GM18508 (cell line): ENCODE measurements at regions not wholly inside any gene's neighbourhood (a gene's known extent, or its start where the extent isn't known, plus 50 kb on each side); places are given as distances from the start of the nearest gene placed in this dataset.

Experiments
- ATAC-seq: cut with Tn5 transposase; IDR thresholded peaks from one replicate; pipeline ENCODE4 v1.9.1; 2021; ENCODE audit warnings: moderate number of reproducible peaks; ENCODE audit not compliant: insufficient read depth, unreplicated experiment

- ATAC-seq, result no peak
Observed at GRCh38 chr2:111653103-111653624, 230.8 kb downstream of the ANAPC1 start.

GRCh38 chr2:111653913-111654312, 230.1 kb downstream of the ANAPC1 start:
- ATAC-seq, result no peak

GRCh38 chr2:111654829-111655228, 229.2 kb downstream of the ANAPC1 start:
- ATAC-seq, result no peak

DNA sequence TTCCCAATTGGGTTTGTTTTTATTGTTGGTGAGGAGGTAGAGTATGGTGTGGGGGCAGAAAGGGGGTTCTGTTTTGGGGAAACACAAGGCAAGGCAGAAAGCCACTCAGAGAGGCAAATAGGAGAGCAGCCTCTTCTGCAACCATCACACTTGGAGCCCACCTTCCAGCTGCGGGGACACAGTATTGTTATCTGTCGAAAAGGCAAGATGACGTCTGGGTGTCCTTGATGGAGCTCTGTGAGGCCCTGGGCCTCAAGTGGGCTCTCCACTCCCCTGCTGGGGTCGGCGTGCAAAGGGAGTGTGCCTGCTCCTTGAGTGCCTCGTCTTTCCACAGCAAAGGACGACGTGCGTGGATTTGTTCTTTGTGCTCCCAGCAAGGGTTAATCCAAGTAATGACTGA, 227.6 kb downstream of the ANAPC1 start:
- ATAC-seq, result no peak

DNA sequence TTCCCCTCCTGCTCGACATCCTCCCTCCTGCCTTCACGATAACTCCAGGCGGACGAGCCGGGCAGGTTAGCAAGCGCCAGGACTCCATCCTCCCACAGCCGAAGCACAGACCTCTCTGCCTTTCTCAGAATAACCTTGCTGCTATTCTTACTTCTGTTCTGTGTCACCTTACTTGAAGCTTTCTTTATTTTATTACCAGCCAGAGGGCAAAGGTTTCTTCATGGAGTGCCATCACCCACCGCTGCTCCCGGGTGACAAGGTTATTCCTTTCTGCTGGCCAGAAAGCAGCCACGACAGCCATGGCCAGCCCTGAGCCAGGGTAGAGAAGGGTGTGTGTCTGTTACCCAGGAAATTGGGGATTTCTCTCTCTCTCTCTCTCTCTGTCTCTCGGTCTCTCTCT, 227.1 kb downstream of the ANAPC1 start:
- no peak for ATAC-seq

GRCh38 chr2:111657351-111657975, 226.5 kb downstream of the ANAPC1 start:
- ATAC-seq, result no peak

GRCh38 chr2:111659361-111660333, 224.3 kb downstream of the ANAPC1 start:
- no peak for ATAC-seq

DNA sequence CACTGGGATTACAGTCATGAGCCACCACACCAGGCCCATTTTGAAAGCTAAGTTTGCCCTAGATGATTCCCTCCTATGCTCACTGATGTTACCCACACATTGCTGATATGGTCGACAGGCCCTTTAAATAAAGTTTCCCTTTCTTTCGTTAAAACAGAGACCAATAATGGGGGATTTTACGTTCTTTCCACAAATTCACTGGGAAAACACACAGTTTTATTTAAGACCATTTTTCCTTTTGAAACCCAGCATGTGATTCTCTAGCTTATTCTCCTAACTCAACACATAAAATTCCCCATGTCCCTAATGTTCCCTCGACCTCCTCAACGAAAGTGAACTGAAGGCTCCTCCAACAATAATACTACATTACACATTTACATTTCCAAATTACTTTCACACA, 223.2 kb downstream of the ANAPC1 start:
- no peak for ATAC-seq

- no peak for ATAC-seq
Observed at GRCh38 chr2:111661286-111661940, 222.6 kb downstream of the ANAPC1 start.

DNA sequence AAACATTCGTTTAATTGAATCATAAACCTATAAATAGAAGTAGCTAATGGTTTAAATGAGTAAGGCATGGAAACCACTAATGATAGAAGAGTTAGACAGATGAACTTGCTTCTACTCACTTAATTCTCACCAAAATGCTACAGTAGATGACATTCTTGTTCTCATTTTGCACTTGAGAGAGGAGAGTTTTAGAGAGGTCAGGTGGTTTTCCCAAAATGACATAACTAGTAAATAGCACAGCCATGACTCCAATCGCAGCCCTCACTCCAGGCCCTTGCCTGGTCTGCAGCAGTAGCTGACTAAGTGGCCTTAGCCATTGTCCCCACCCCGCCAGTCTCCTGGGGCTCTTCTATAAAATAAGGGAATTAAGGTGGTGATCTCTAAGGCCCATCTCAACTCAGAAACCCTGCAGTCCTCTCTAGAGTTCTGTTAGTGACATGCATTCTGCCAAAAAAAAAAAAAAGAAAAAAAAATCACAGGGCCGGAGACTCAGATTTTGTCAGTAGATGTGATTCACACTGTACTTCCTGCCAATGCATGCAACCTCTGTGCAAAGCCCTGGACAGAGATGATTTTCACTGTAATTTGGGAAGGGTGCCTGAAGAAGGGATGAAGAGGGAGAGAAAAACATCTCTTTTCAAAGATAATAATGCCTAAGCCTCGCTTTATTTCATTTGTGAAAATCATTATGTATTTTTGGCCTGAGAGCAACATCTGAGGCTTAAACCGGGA, 221.8 kb downstream of the ANAPC1 start:
- no peak for ATAC-seq

DNA sequence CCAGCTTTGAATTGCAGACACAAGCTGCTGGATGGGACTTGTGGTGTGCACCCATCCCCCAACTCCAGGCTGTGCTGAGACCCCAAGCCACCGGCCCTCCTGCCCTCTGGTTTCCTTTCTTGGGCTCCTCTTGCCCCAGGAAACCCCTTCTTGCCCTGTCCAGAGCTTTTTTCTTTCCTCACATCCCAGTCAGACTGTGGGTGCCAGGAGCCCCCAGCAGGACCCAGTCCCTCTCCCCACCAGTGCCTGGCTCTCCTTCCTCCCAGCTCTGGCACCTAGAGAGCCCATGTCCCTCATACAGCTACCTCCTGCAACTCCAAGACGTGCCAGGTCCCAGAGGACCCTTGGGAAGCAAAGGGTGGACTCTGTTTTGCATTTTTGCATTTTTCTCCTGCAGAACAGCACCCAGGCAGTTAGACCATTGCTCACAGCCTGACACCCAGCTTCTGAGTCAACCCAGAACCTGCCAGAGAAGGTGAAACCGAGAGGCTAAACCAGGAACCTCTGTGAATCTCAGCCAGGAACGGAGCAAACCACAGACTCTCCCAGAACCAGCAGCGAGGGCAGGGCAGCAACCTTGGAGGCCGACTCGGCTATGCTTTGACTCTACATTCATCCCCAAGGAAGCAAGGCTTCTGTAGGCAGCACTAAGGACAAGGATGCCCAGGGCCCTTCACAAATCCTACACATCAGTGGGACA, 221.1 kb downstream of the ANAPC1 start:
- ATAC-seq, result no peak

DNA sequence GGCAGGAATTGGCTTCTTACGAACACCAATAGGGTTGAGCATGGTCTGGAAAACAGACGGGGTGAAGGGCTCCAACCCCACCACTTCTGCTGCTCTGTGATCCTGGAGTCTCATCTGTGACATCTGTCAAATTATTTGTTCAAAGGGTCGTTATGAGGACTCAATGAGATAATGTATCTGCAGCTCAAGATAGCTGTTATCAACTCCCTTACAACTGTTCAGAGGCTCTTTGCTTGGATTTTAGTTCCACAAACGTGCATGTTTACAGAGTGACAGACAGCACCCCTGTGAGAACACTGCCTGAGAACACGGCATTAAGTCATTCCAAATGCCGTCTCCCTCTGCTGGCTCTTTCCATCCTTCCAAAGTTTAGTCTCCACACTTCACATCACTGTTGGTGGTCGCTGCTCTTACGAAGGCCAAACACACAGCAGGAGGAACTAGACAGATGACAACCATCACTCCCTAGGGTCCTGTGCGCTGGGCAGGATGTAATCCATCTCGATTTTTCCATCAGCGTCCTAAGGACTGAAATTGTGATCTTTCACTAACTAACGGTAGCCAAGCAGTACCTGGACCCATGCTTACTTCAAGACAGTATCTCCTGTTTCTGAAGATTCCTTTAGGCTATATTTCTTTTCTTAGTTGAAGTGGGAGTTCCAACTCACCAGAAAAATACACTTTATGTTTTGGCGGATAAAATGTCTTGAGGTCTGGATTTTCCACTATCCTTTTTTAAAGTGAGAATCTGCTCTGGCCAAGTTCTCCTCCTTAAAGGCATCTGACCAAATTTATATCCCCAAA, 220.3 kb downstream of the ANAPC1 start:
- no peak for ATAC-seq

GRCh38 chr2:111664275-111664850, 219.6 kb downstream of the ANAPC1 start:
- no peak for ATAC-seq

GRCh38 chr2:111665011-111665410, 219.0 kb downstream of the ANAPC1 start:
- ATAC-seq, result no peak

- ATAC-seq, result no peak
Observed at GRCh38 chr2:111665551-111666116, 218.4 kb downstream of the ANAPC1 start.

- no peak for ATAC-seq
Observed at GRCh38 chr2:111666160-111666559, 217.8 kb downstream of the ANAPC1 start.

DNA sequence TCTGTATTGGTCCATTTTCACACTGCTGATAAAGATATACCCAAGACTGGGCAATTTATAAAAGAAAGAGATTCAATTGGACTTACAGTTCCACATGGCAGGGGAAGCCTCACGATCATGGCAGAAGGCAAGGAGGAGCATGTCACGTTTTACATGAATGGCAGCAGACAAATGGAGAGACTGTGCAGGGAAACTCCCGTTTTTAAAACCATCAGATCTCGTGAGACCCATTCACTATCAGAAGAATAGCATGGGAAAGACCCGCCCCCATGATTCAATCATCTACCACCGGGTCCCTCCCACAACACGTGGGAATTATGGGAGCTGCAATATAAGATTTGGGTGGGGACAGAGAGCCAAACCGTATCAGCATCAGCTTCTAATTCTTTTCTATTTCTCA, 217.0 kb downstream of the ANAPC1 start:
- ATAC-seq, result no peak
